ENCODE measurements at regions not wholly inside any gene's neighbourhood (a gene's known extent, or its start where the extent isn't known, plus 50 kb on each side); places are given as distances from the start of the nearest gene placed in this dataset.
"Not testable (repeated sequence)": the region's sequence is repeated elsewhere in the genome, so short reads cannot be mapped to it uniquely, and the experiment has no call there.

GRCh38 chr6:8857160-8857559 lies 421.8 kb upstream of the SLC35B3 start:
- Histone ChIP-seq H3K4me3 (ENCODE audit: low read depth, low read length) (no peak overlapping the region), H3K27ac (ENCODE audit: low read depth, low read length) (no peak overlapping the region), H3K9me3 (ENCODE audit: control insufficient read depth, insufficient read depth, low read length) (peaks cover 14% of the 10 kb centered on the region), H3K27me3 (ENCODE audit: control insufficient read depth, insufficient read depth, low read length) (no peaks in the 10 kb centered on the region)
- ChIA-PET POLR2A (no interaction called here), CTCF (no interaction called here)
- no peak for DNase-seq (ENCODE audit: low read depth, low spot score)
- no peak for TF ChIP-seq CTCF (IDR thresholded peaks at IDR 0.05; ENCODE audit: low read depth, low read length)

GRCh38 chr6:8855411-8855810 lies 420.1 kb upstream of the SLC35B3 start:
- H3K27ac ChIP-seq (ENCODE audit: low read depth, low read length), result no peak overlapping the region
- ChIA-PET POLR2A (no interaction called here), CTCF (no interaction called here)
- H3K4me3 ChIP-seq (ENCODE audit: low read depth, low read length), result no peak overlapping the region
- H3K9me3 ChIP-seq (ENCODE audit: control insufficient read depth, insufficient read depth, low read length), result peaks cover 11% of the 10 kb centered on the region
- DNase-seq (ENCODE audit: low read depth, low spot score), result no peak
- no peaks in the 10 kb centered on the region for H3K27me3 ChIP-seq (ENCODE audit: control insufficient read depth, insufficient read depth, low read length)
- TF ChIP-seq CTCF (IDR thresholded peaks at IDR 0.05; ENCODE audit: low read depth, low read length), result no peak

DNA sequence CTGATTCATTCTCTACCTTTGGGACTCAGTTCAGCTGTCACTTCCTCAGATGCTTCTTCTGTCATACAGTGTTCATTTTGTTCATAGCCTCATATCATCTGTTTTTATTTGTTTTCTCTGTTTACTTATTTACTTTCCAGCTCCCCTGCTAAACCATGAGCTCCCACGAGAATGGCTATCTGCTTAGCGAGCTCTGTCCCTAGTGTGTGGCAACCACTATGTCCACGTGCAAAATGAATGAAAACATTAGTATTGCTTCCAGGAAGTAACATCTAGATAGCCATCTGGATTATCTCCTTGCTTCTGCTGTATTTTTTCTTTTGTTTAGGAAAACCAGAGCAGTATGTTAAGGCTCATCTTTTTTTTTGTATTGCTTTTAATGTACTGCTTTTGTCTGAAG lies 417.0 kb upstream of the SLC35B3 start:
- ChIA-PET POLR2A (no interaction called here), CTCF (no interaction called here)
- no peak for TF ChIP-seq CTCF (IDR thresholded peaks at IDR 0.05; ENCODE audit: low read depth, low read length)
- H3K9me3 ChIP-seq (ENCODE audit: control insufficient read depth, insufficient read depth, low read length), result peaks cover 11% of the 10 kb centered on the region
- no peak for DNase-seq (ENCODE audit: low read depth, low spot score)
- no peak overlapping the region for H3K27ac ChIP-seq (ENCODE audit: low read depth, low read length)
- no peaks in the 10 kb centered on the region for H3K27me3 ChIP-seq (ENCODE audit: control insufficient read depth, insufficient read depth, low read length)
- H3K4me3 ChIP-seq (ENCODE audit: low read depth, low read length), result no peak overlapping the region

GRCh38 chr6:8846680-8847079 lies 411.3 kb upstream of the SLC35B3 start:
- H3K27me3 ChIP-seq (ENCODE audit: control insufficient read depth, insufficient read depth, low read length); H3K9me3 ChIP-seq (ENCODE audit: control insufficient read depth, insufficient read depth, low read length); H3K4me3 ChIP-seq (ENCODE audit: low read depth, low read length); DNase-seq (ENCODE audit: low read depth, low spot score); POLR2A ChIA-PET; CTCF ChIA-PET; H3K27ac ChIP-seq (ENCODE audit: low read depth, low read length): not testable (repeated sequence)

- Histone ChIP-seq H3K27ac (ENCODE audit: low read depth, low read length) (no peak overlapping the region), H3K9me3 (ENCODE audit: control insufficient read depth, insufficient read depth, low read length) (peaks cover 5% of the 10 kb centered on the region; the same call in 1 of the 2 replicates), H3K27me3 (ENCODE audit: control insufficient read depth, insufficient read depth, low read length) (no peaks in the 10 kb centered on the region), H3K4me3 (ENCODE audit: low read depth, low read length) (no peak overlapping the region)
- no peak for DNase-seq (ENCODE audit: low read depth, low spot score)
- TF ChIP-seq CTCF (IDR thresholded peaks at IDR 0.05; ENCODE audit: low read depth, low read length), result no peak
- CTCF ChIA-PET, result no interaction called here
- POLR2A ChIA-PET, result no interaction called here
Measured at GRCh38 chr6:8845690-8846089, 410.3 kb upstream of the SLC35B3 start.

GRCh38 chr6:8844968-8845367 lies 409.6 kb upstream of the SLC35B3 start:
- ChIA-PET POLR2A (no interaction called here), CTCF (no interaction called here)
- no peak for TF ChIP-seq CTCF (IDR thresholded peaks at IDR 0.05; ENCODE audit: low read depth, low read length)
- no peak overlapping the region for H3K27ac ChIP-seq (ENCODE audit: low read depth, low read length)
- no peak for DNase-seq (ENCODE audit: low read depth, low spot score)
- H3K9me3 ChIP-seq (ENCODE audit: control insufficient read depth, insufficient read depth, low read length), result peaks cover 5% of the 10 kb centered on the region; the same call in 1 of the 2 replicates
- H3K4me3 ChIP-seq (ENCODE audit: low read depth, low read length), result no peak overlapping the region
- H3K27me3 ChIP-seq (ENCODE audit: control insufficient read depth, insufficient read depth, low read length), result no peaks in the 10 kb centered on the region
